ENCODE measurements at regions not wholly inside any gene's neighbourhood (a gene's known extent, or its start where the extent isn't known, plus 50 kb on each side); places are given as distances from the start of the nearest gene placed in this dataset.

GRCh38 chr21:38121888-38122720 is 134.7 kb upstream of the KCNJ15 start:
- TF ChIP-seq POLR2A (IDR thresholded peaks at IDR 0.05), result no peak
- no peak for TF ChIP-seq CTCF (IDR thresholded peaks at IDR 0.05)

Measured in heart left ventricle (tissue), 13 donors.